HEK293 (cell line): ENCODE measurements at regions not wholly inside any gene's neighbourhood (a gene's known extent, or its start where the extent isn't known, plus 50 kb on each side); places are given as distances from the start of the nearest gene placed in this dataset.

Experiments
- SP2 ChIP-seq: fragments of 450-650 bp; formaldehyde crosslinking; IDR thresholded peaks from 2 replicates; pipeline ENCODE4 v1.5.1; 2016; ENCODE audit warnings: missing biosample characterization, missing genetic modification characterization
- ZNF146 ChIP-seq: fragments of 450-650 bp; formaldehyde crosslinking; IDR thresholded peaks from 2 replicates; pipeline ENCODE4 v1.5.1; 2016; ENCODE audit warnings: missing biosample characterization, missing genetic modification characterization
- ZNF175 ChIP-seq: fragments of 450-650 bp; formaldehyde crosslinking; IDR thresholded peaks from 2 replicates; pipeline ENCODE4 v1.5.1; 2016; ENCODE audit warnings: missing biosample characterization, missing genetic modification characterization
- TF ChIP-seq, protein P1 (sequence below): fragments of 450-650 bp; formaldehyde crosslinking; IDR thresholded peaks from 2 replicates; pipeline ENCODE4 v1.5.1; 2016; ENCODE audit warnings: missing biosample characterization, missing genetic modification characterization, borderline replicate concordance

DNA sequence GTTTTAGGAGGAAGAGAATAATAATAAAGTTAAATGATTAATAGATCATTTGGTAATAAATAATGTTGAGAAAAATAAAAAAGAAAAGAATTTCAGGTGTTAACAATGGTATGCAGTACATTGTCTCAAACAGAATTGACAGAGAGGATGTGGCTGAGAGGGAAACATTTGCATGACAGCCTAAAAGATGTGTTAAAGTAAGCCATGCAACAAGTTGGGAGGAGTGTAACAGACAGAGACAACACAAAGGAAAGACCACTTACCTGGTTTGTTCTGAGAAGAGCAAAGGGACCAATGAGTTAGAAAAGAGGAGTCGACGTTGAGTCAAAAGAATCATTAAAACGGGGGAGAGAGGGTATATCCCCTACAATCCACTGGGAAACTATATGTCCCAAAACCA is 814.0 kb downstream of the KCNT2 start:
- TF ChIP-seq ZNF175 (tag by site-specific recombination) = no peak
- TF ChIP-seq, protein P1, sequence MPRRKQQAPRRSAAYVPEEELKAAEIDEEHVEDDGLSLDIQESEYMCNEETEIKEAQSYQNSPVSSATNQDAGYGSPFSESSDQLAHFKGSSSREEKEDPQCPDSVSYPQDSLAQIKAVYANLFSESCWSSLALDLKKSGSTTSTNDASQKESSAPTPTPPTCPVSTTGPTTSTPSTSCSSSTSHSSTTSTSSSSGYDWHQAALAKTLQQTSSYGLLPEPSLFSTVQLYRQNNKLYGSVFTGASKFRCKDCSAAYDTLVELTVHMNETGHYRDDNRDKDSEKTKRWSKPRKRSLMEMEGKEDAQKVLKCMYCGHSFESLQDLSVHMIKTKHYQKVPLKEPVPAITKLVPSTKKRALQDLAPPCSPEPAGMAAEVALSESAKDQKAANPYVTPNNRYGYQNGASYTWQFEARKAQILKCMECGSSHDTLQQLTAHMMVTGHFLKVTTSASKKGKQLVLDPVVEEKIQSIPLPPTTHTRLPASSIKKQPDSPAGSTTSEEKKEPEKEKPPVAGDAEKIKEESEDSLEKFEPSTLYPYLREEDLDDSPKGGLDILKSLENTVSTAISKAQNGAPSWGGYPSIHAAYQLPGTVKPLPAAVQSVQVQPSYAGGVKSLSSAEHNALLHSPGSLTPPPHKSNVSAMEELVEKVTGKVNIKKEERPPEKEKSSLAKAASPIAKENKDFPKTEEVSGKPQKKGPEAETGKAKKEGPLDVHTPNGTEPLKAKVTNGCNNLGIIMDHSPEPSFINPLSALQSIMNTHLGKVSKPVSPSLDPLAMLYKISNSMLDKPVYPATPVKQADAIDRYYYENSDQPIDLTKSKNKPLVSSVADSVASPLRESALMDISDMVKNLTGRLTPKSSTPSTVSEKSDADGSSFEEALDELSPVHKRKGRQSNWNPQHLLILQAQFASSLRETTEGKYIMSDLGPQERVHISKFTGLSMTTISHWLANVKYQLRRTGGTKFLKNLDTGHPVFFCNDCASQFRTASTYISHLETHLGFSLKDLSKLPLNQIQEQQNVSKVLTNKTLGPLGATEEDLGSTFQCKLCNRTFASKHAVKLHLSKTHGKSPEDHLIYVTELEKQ (tag by site-specific recombination) = no peak
- no peak for TF ChIP-seq SP2 (tag by site-specific recombination)
- no peak for TF ChIP-seq ZNF146 (tag by site-specific recombination)
